ENCODE measurements at regions not wholly inside any gene's neighbourhood (a gene's known extent, or its start where the extent isn't known, plus 50 kb on each side); places are given as distances from the start of the nearest gene placed in this dataset.

GRCh38 chr18:78751664-78752063 lies 228.0 kb upstream of the SALL3 start:
- TF ChIP-seq CTCF (IDR thresholded peaks at IDR 0.05) (no peak), POLR2A (IDR thresholded peaks at IDR 0.05) (no peak)

Measured in heart left ventricle (tissue), 13 donors.